ENCODE measurements at regions not wholly inside any gene's neighbourhood (a gene's known extent, or its start where the extent isn't known, plus 50 kb on each side); places are given as distances from the start of the nearest gene placed in this dataset.

DNA sequence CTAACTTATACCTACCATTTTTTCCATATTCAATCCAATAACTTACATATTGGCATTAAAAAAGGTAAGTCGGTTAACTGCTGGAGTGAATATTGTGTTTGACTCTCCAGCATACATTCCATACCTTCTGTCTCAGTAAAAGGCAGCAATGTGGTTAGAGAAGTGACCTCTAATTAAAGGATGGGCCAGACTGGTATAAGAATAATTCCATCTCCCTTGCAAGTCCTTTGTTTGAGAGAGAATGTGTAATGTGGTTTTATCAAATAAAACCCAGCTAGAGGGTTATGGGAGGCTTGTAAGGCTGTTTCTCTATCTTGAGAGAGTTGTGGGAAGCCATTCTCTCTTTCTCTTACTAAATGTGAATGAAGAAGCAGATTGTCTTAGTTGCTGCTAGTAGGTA is 289.3 kb upstream of the TCF4 start:
- TF ChIP-seq POLR2AphosphoS5 (IDR thresholded peaks at IDR 0.05; ENCODE audit: low read depth, low read length), result no peak
- TF ChIP-seq TAF1 (IDR thresholded peaks at IDR 0.05; ENCODE audit: borderline replicate concordance, insufficient read depth, low read length), result no peak
- no peak for TF ChIP-seq FOXP2 (optimal IDR thresholded peaks at IDR 0.05; ENCODE audit: borderline replicate concordance, extremely low read depth, extremely low read length, insufficient read depth)
- TF ChIP-seq SIN3A (IDR thresholded peaks at IDR 0.05; ENCODE audit: borderline replicate concordance, insufficient read depth, low read length), result no peak
- TF ChIP-seq, protein P1, sequence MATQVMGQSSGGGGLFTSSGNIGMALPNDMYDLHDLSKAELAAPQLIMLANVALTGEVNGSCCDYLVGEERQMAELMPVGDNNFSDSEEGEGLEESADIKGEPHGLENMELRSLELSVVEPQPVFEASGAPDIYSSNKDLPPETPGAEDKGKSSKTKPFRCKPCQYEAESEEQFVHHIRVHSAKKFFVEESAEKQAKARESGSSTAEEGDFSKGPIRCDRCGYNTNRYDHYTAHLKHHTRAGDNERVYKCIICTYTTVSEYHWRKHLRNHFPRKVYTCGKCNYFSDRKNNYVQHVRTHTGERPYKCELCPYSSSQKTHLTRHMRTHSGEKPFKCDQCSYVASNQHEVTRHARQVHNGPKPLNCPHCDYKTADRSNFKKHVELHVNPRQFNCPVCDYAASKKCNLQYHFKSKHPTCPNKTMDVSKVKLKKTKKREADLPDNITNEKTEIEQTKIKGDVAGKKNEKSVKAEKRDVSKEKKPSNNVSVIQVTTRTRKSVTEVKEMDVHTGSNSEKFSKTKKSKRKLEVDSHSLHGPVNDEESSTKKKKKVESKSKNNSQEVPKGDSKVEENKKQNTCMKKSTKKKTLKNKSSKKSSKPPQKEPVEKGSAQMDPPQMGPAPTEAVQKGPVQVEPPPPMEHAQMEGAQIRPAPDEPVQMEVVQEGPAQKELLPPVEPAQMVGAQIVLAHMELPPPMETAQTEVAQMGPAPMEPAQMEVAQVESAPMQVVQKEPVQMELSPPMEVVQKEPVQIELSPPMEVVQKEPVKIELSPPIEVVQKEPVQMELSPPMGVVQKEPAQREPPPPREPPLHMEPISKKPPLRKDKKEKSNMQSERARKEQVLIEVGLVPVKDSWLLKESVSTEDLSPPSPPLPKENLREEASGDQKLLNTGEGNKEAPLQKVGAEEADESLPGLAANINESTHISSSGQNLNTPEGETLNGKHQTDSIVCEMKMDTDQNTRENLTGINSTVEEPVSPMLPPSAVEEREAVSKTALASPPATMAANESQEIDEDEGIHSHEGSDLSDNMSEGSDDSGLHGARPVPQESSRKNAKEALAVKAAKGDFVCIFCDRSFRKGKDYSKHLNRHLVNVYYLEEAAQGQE (IDR thresholded peaks at IDR 0.05; ENCODE audit: insufficient read depth in 1 of 2, low read depth in 2 of 2, low read length in 2 of 2), result no peak

DNA sequence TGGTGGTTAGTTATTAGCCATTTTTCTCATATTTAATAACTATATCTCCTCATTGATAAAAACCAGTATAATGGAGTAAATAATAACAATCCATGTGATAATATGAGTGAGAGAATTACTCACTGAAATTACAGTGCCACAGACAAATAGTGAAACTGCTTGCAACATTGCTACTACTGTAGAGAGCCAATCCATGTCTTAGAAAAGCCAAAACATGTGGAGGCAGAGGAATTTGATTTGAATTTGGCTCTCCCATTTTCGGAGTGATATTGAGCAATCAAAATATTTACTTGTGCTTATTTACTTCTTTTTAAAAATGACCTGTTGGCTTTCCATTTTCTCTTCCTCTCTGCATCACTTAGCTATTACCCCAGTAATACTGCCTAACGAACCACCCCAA is 288.3 kb upstream of the TCF4 start:
- TF ChIP-seq TAF1 (IDR thresholded peaks at IDR 0.05; ENCODE audit: borderline replicate concordance, insufficient read depth, low read length), result no peak
- TF ChIP-seq FOXP2 (optimal IDR thresholded peaks at IDR 0.05; ENCODE audit: borderline replicate concordance, extremely low read depth, extremely low read length, insufficient read depth), result no peak
- TF ChIP-seq, protein P1 (IDR thresholded peaks at IDR 0.05; ENCODE audit: insufficient read depth in 1 of 2, low read depth in 2 of 2, low read length in 2 of 2), result no peak
- TF ChIP-seq SIN3A (IDR thresholded peaks at IDR 0.05; ENCODE audit: borderline replicate concordance, insufficient read depth, low read length), result no peak
- TF ChIP-seq POLR2AphosphoS5 (IDR thresholded peaks at IDR 0.05; ENCODE audit: low read depth, low read length), result no peak

- TF ChIP-seq POLR2AphosphoS5 (IDR thresholded peaks at IDR 0.05; ENCODE audit: low read depth, low read length) (no peak), TAF1 (IDR thresholded peaks at IDR 0.05; ENCODE audit: borderline replicate concordance, insufficient read depth, low read length) (no peak), FOXP2 (optimal IDR thresholded peaks at IDR 0.05; ENCODE audit: borderline replicate concordance, extremely low read depth, extremely low read length, insufficient read depth) (no peak)
- TF ChIP-seq, protein P1 (IDR thresholded peaks at IDR 0.05; ENCODE audit: insufficient read depth in 1 of 2, low read depth in 2 of 2, low read length in 2 of 2), result no peak
Observed at GRCh38 chr18:55875371-55875901, 287.4 kb upstream of the TCF4 start.

DNA sequence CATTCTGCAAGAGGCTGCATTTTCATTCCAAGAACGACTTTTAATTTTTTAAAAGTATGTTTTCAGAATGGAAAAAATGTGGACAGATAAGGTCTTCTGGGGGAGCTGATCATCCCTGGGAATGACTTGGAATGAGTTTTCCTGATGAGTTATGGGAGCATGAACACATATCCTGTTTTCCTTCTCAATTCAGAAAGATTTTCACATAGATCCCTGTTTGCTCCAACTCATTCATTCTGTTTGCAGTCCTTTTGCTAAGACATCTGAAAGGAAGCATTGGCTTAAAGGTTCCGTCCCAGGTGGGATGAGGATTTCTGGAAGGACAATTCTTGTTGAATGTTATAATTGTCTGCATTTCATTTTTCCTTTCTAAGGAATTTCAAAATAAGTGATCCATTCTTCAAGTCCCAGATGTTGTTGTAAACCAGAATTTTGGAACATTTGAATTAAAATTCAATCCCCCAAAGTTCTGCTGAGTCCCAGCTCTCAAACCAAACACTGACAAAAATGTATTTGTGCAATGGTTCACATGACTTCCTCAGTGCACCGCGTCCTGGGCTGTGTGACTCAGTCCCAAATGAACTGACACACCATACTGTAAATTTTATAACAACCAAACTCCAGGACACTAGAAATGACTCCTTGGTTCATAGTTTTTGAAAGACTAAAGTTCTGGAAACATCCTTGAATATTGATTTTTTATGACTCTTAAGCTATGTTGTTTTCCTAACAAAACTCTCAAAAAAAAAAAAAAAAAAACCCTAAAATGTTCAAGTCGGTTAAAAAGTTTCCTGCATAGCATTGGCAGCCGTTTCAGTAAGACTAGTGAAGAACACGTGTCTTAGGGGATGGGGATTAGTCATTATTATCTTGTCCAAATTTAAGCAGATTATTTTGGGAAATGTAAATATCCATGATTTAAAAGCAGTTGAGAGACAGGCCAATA is 281.8 kb upstream of the TCF4 start:
- no peak for TF ChIP-seq SIN3A (IDR thresholded peaks at IDR 0.05; ENCODE audit: borderline replicate concordance, insufficient read depth, low read length)
- no peak for TF ChIP-seq POLR2AphosphoS5 (IDR thresholded peaks at IDR 0.05; ENCODE audit: low read depth, low read length)
- TF ChIP-seq FOXP2 (optimal IDR thresholded peaks at IDR 0.05; ENCODE audit: borderline replicate concordance, extremely low read depth, extremely low read length, insufficient read depth), result no peak
- TF ChIP-seq, protein P1 (IDR thresholded peaks at IDR 0.05; ENCODE audit: insufficient read depth in 1 of 2, low read depth in 2 of 2, low read length in 2 of 2), result no peak
- no peak for TF ChIP-seq TAF1 (IDR thresholded peaks at IDR 0.05; ENCODE audit: borderline replicate concordance, insufficient read depth, low read length)

Measured in PFSK-1 (cell line).